Tongue (tissue), 1 donor: ENCODE measurements at regions not wholly inside any gene's neighbourhood (a gene's known extent, or its start where the extent isn't known, plus 50 kb on each side); places are given as distances from the start of the nearest gene placed in this dataset.
"Not testable (repeated sequence)": the region's sequence is repeated elsewhere in the genome, so short reads cannot be mapped to it uniquely, and the experiment has no call there.

ENCODE experiments used
- DNase-seq: peaks from one replicate; pipeline ENCODE4 v3.0.0-alpha.2; 2015

GRCh38 chr4:28101583-28101982 is 1240.9 kb downstream of the STIM2 start:
- no peak for DNase-seq

DNA sequence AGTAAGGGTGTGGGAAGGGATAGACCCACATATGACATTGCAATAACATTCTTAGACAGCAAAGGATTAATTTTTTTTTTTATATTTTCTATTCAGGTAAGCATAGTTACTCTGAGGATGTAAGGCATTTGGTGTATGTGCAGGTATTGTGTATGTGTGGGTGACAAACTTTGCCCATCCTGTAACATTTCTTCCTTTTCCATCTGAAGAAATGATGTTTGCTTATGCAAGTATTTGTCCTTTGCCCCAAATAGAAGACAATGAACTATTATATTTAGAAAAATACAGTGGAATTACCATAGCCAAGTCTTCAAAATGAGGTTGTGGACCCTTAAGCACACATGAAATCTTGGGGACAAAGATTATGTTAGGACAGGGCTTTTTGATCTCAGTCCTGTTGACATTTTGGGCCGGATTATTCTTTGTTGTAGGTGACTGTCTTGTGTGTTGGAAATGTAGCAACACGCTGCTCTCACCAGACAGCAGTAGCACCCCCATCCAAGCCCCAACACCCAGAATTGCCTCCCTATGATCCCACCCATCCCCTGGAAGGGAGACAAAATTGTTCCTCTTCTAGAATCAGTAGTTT is 1244.7 kb downstream of the STIM2 start:
- no peak for DNase-seq

GRCh38 chr4:28106155-28106554 is 1245.5 kb downstream of the STIM2 start:
- no peak for DNase-seq

DNA sequence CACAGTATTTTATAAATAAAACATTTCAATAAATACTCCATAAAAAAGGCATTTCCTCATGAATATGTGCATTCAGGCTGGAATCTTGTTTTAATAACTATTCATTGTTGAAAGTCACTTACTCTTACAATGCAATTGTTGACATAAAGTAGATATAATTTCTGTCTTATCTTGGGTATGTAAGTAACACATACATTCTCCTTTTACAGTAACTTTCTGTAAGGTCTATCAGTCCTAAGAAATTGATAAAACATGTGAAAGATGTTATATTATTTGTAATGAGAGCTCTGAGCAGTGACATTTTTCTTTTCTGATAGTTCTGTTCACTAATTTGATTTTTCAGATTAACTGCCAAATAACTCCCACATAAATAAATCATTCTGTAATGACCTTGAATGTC is 1249.2 kb downstream of the STIM2 start:
- DNase-seq = no peak

GRCh38 chr4:28112691-28113335 is 1252.2 kb downstream of the STIM2 start:
- not testable (repeated sequence) for DNase-seq

- DNase-seq = not testable (repeated sequence)
Measured at GRCh38 chr4:28113586-28113985, 1252.9 kb downstream of the STIM2 start.

DNA sequence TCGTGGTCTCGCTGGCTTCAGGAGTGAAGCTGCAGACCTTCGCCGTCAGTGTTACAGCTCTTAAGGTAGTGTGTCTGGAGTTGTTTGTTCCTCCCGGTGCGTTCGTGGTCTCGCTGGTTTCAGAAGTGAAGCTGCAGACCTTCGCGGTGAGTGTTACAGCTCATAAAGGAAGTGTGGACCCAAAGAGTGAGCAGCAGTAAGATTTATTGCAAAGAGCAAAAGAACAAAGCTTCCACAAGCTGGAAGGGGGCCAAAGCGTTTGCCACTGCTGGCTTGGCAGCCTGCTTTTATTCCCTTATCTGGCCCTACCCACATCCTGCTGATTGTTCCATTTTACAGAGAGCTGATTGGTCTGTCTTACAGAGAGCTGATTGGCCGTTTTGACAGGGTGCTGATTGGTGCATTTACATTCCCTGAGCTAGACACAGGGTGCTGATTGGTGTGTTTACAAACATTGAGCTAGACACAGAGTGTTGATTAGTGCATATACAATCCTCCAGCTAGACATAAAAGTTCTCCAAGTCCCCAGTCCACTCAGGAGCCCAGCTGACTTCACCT is 1256.0 kb downstream of the STIM2 start:
- DNase-seq = not testable (repeated sequence)

DNA sequence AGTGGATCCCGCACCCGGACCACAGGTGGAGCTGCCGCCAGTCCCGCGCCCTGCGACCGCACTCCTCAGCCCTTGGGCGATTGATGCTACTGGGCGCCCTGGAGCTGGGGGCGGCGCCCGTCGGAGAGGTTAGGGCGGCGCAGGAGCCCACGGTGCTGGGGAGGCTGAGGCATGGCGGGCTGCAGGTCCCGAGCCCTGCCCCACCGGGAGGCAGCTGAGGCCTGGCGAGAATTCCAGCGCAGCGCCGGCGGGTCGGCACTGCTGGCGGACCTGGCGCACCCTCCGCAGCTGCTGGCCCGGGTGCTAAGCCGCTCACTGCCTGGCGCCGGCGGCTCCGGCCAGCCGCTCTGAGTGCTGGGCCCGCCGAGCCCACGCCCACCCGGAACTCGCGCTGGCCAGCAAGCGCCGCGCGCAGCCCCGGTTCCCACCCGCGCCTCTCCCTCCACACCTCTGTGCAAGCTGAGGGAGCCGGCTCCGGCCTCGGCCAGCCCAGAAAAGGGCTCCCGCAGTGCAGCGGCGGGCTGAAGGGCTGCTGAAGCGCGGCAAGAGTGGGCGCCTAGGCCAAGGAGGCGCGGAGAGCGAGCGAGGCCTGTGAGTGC is 1256.5 kb downstream of the STIM2 start:
- no peak for DNase-seq

DNA sequence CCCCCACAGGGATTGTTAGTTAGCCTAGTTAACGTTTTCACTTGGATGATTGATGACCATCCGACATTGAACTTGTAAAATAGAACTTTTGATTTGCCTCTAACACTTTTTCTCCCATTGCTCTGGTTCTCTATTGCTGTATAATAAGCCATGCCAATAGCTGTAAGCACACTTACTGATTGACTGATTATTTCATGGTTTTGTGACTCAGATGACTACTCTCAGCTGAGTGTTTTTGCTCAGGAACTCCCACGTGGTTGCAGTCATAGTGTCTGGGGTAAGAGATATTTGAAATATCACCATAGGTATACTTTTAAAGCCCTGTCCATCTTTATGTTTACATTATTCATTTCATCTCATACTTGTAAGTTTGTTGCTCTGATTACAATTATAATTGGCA is 1285.5 kb downstream of the STIM2 start:
- no peak for DNase-seq

DNA sequence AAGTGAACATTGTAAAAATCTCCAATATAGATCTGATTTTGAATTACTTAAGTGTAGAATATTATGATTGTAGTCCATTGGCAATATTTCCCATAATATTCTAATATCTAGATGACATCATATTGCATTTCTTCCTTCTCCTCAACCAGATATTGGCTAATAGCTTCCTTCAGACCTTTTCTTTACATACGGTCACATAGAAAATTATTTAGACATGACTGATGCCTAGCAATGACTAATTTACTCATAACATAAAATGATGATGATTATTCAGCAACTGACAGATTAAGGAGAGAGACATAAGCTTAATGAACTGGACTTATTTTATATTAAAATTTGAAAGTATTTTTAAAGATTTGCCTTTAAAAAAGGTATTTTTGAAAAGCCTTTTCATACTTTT is 1287.6 kb downstream of the STIM2 start:
- no peak for DNase-seq

- no peak for DNase-seq
Measured at GRCh38 chr4:28149762-28150161, 1289.1 kb downstream of the STIM2 start.

DNA sequence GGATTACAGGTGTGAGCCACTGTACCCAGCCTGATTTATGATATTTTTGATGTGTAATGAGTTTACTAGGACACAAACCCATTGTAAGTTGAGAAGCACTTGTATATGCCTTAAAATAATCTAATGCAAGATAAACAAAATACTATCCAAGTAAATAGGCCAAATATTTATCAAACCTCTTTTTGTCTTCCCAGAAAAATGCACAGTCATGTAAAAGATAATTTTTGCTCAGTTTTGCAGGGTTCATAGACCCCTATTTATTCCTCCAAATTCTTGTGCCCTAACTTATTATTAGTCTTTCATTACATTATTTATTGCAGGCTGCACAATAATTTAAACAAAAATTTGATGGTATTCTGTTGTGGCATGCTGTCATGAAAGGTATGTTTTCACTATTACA is 1290.7 kb downstream of the STIM2 start:
- no peak for DNase-seq

GRCh38 chr4:28167411-28167810 is 1306.8 kb downstream of the STIM2 start:
- no peak for DNase-seq

DNA sequence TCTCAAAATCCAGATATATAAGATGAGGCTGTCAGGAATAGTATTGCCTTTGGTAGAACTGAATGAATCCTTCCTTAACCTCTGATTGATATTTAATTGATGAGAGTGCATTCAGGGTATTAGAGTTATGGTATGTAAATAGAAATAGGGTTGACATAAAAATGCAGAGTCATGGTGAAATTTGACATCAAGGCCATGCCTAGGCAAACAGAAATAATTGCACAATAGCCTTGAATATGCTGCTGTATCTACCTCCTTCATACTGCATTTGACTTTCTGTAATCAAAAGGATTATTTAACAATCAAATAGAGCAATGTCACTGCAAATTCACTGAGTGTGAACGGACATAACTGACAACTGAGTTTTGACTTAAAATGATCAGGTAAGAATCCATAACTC is 1316.3 kb downstream of the STIM2 start:
- no peak for DNase-seq

- no peak for DNase-seq
Measured at GRCh38 chr4:28177641-28178040, 1317.0 kb downstream of the STIM2 start.

DNA sequence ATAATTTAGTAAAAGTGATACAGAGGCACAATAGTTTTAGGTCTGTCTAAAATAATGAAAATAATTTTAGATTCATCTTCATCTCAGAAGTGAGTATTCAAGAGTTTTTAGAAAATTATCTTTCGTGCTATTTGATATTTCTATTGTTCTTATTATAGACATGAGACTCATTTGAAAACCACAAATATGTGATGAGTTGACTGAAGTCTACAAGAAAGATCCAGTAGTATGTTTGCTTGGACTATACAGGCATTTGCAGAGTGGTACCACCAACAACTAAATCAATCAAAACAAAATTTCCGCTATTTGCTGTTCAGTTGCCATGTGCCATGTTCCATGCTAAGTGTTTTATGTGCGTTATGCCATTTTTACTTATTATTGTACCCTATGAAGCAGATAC is 1318.5 kb downstream of the STIM2 start:
- DNase-seq = no peak

DNA sequence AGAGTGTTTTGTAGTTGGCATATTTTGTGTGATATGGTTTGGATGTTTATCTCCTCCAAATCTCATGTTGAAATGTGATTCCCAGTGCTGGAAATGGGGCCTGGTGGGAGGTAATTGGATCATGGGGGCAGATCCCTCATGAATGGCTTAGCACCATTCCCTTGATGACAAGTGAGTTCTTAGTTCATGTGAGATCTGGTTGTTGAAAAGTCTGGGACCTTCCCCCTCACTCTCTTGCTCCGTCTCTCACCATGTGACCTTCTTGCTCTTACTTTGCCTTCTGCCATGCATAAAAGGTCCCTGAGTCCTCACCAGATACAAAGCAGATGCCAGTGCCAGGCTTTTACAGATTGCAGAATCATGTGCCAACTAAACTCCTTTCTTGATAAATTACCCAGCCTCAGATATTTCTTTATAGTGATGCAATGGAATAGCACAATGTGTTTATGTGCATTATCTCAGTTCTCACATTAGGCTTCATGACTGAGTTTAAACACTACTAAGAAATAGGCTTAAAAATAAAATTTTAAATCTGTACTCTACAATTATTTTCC is 1348.8 kb downstream of the STIM2 start:
- no peak for DNase-seq

- no peak for DNase-seq
Measured at GRCh38 chr4:28211676-28212470, 1351.2 kb downstream of the STIM2 start.

GRCh38 chr4:28221536-28221935 is 1360.9 kb downstream of the STIM2 start:
- DNase-seq = no peak

DNA sequence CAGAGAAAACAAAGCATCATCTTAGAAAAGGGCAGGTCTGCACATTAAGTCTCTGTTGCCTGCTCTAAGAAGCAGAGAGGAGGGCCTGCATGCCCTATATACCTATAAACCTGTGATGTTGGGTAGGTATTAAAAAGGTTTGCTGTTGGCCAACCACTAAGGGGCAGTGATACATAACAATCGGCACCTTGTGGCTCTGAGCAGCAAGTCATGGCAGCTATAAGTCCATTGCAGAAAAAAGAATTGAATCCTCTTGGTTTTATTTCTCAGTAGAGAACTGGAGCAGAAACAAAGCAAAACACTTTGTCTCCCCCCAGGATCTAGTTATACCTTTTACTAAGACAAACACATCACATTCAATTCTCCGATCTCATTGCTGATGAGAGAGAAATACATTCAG is 1364.4 kb downstream of the STIM2 start:
- DNase-seq = peak; percentile 27

DNA sequence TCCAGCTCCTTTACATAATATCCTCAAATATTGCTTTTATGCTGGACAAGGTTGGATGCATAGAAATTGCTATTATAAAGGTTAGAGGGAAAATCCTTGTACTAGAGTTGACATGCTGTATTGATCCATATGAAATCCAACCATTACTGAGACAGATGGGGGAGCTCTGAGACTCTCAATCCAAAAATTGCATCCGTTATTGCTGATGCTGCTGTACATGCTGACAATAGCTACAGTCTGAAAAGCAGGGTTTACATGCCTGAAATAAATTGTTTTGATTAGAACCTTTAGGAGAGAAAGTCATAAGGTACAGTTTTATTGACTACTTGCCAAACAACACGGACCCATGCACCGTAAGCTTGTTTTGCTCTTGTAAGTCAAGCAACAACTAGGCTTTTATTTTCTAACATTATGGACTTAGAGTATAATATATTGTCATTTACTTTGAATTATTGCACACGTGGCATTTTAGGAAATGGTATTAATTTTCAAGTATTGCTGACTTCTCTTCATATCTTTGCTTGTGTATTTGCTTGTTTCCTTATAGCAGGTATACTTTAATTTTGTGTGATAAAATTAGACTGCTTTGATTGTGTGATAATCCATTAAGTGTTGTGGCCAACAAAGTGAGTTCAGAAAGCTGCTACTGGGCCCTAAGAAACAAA is 1365.2 kb downstream of the STIM2 start:
- DNase-seq = no peak

DNA sequence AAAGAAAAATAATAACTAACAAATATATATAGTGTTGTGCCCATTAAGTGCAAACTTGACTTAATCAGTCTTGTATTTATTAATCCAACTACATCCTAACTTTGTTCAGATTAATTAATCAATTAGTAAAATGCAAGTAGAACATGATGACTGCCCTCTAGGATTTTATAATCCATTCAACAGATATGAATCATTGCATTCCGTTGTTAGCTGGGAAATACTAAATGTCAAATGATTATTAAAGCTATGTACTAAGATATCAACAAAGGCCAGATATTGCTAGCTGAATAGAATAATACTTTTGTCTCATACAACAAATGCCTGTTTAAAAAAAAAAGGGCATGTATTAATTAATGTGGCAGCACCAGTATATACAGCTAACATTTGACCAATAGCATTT is 1366.3 kb downstream of the STIM2 start:
- no peak for DNase-seq
